H1 (cell line): ENCODE measurements at regions not wholly inside any gene's neighbourhood (a gene's known extent, or its start where the extent isn't known, plus 50 kb on each side); places are given as distances from the start of the nearest gene placed in this dataset.
A peak's percentile ranks its signal among the peaks of the same experiment; 100 is the strongest.

Experiments used
- CTCF ChIA-PET: fragments of 300-600 bp; sonication (Branson Sonifier 250); formaldehyde crosslinking; loops from one replicate; lab custom pipeline; 2021; ENCODE audit not compliant: partially characterized antibody; lab: Charles Lee
- POLR2A ChIA-PET: fragments of 300-600 bp; sonication (Branson Sonifier 250); formaldehyde crosslinking; loops from one replicate; lab custom pipeline; 2021; ENCODE audit warnings: inconsistent platforms; ENCODE audit not compliant: partially characterized antibody; lab: Charles Lee
- DNase-seq, 2 experiments: peaks; one replicate each; pipeline versions ENCODE4 v3.0.0 to v3.0.0-alpha.2; 2010 to 2022; ENCODE audit warnings: low spot score in 2 of 2, low read depth in 1 of 2, mixed read lengths in 1 of 2
- FAIRE-seq: peaks from 2 replicates; lab custom pipeline; 2011; peaks lifted over from hg19 to GRCh38; lab: Jason Lieb, UNC
- H2AFZ ChIP-seq: 2 replicates; pipeline ENCODE4 v1.8.1; 2012; ENCODE audit warnings: low read length, inconsistent platforms
- H2AK5ac ChIP-seq: 2 replicates; pipeline ENCODE4 v1.6.1; 2013; ENCODE audit warnings: low read depth, low read length
- H2BK120ac ChIP-seq: replicated peaks from 2 replicates; pipeline ENCODE3; 2013; ENCODE audit warnings: low read depth, low read length, inconsistent platforms
- H2BK12ac ChIP-seq: 2 replicates; pipeline ENCODE4 v1.6.1; 2013; ENCODE audit warnings: low read depth, low read length
- H2BK15ac ChIP-seq: 2 replicates; pipeline ENCODE4 v1.6.1; 2013; ENCODE audit warnings: low read length
- H2BK20ac ChIP-seq: 2 replicates; pipeline ENCODE4 v1.6.1; 2013; ENCODE audit warnings: low read length
- H2BK5ac ChIP-seq: 2 replicates; pipeline ENCODE4 v1.6.1; 2013; ENCODE audit warnings: low read depth, low read length
- H3K14ac ChIP-seq: 2 replicates; pipeline ENCODE4 v1.6.1; 2013; ENCODE audit warnings: inconsistent platforms; ENCODE audit not compliant: insufficient read length
- H3K18ac ChIP-seq: 2 replicates; pipeline ENCODE4 v1.6.1; 2013; ENCODE audit warnings: low read length; ENCODE audit errors: extremely low read depth
- H3K23ac ChIP-seq: 2 replicates; pipeline ENCODE4 v1.6.1; 2013; ENCODE audit warnings: inconsistent platforms; ENCODE audit not compliant: insufficient read length
- H3K23me2 ChIP-seq: 2 replicates; pipeline ENCODE4 v1.6.1; 2013; ENCODE audit warnings: low read depth, low read length
- H3K27ac ChIP-seq: 2 replicates; pipeline ENCODE4 v1.6.1; 2011; ENCODE audit warnings: low read depth, low read length, inconsistent platforms
- H3K27me3 ChIP-seq, 4 experiments: replicated peaks in 1 of 4; 1 replicate in 1 of 4; 2 replicates in 3 of 4; pipeline versions ENCODE4 v1.6.1 to v1.8.1; 2011 to 2013; ENCODE audit warnings: low read length in 3 of 4, mild to moderate bottlenecking in 3 of 4, inconsistent platforms in 2 of 4, mixed read lengths in 2 of 4, moderate library complexity in 1 of 4; ENCODE audit not compliant: control insufficient read depth in 3 of 4, insufficient read depth in 3 of 4; ENCODE audit errors: extremely low read depth in 1 of 4
- H3K36me3 ChIP-seq, 4 experiments: 2 replicates each; pipeline versions ENCODE4 v1.6.1 to v1.8.1; 2011 to 2013; ENCODE audit warnings: mild to moderate bottlenecking in 4 of 4, low read length in 3 of 4, moderate library complexity in 2 of 4, control low read depth in 1 of 4, inconsistent platforms in 1 of 4; ENCODE audit not compliant: insufficient read depth in 4 of 4, control insufficient read depth in 2 of 4
- H3K4ac ChIP-seq: replicated peaks from 2 replicates; pipeline ENCODE3; 2013; ENCODE audit warnings: low read length, low read depth, mixed read lengths, inconsistent platforms; ENCODE audit not compliant: insufficient read length
- H3K4me1 ChIP-seq, 4 experiments: replicated peaks in 1 of 4; 1 replicate in 1 of 4; 2 replicates in 3 of 4; pipeline versions ENCODE4 v1.6.1 to v1.8.1; 2011 to 2013; ENCODE audit warnings: low read length in 3 of 4, inconsistent platforms in 2 of 4, mixed read lengths in 1 of 4; ENCODE audit not compliant: insufficient read depth in 4 of 4, control insufficient read depth in 3 of 4
- H3K4me2 ChIP-seq, 2 experiments: 2 replicates each; pipeline versions ENCODE4 v1.6.1 to v1.8.1; 2011 to 2013; ENCODE audit warnings: low read depth in 2 of 2, low read length in 2 of 2, control low read depth in 1 of 2, inconsistent platforms in 1 of 2, mild to moderate bottlenecking in 1 of 2; ENCODE audit not compliant: insufficient read depth in 1 of 2
- H3K4me3 ChIP-seq, 4 experiments: fragments of 200-600, 300-600 bp in 1 of 4; sonication (generic), shearing (Covaris generic), sonication (Bioruptor Twin) in 1 of 4; 2 replicates each; pipeline versions ENCODE4 v1.5.1 to v1.8.1; 2011 to 2016; ENCODE audit warnings: low read length in 4 of 4, low read depth in 3 of 4, control low read depth in 2 of 4, inconsistent platforms in 2 of 4, mild to moderate bottlenecking in 2 of 4, mixed read lengths in 1 of 4, moderate library complexity in 1 of 4; ENCODE audit not compliant: insufficient read depth in 2 of 4; ENCODE audit errors: extremely low read depth in 1 of 4
- H3K56ac ChIP-seq: replicated peaks from 2 replicates; pipeline ENCODE3; 2013; ENCODE audit warnings: low read depth, mild to moderate bottlenecking, mixed read lengths, low read length, inconsistent platforms; ENCODE audit not compliant: insufficient read length
- H3K79me1 ChIP-seq: 2 replicates; pipeline ENCODE4 v1.6.1; 2013; ENCODE audit warnings: low read depth, low read length, control low read depth
- H3K79me2 ChIP-seq, 2 experiments: 2 replicates each; pipeline versions ENCODE4 v1.6.1 to v1.8.1; 2012 to 2013; ENCODE audit warnings: low read length in 2 of 2, mild to moderate bottlenecking in 2 of 2, inconsistent platforms in 1 of 2; ENCODE audit not compliant: insufficient read depth in 2 of 2, control insufficient read depth in 1 of 2
- H3K9ac ChIP-seq, 4 experiments: replicated peaks in 1 of 4; 1 replicate in 1 of 4; 2 replicates in 3 of 4; pipeline versions ENCODE4 v1.6.1 to v1.8.1; 2011 to 2013; ENCODE audit warnings: low read depth in 3 of 4, low read length in 3 of 4, control low read depth in 2 of 4, mild to moderate bottlenecking in 2 of 4, moderate library complexity in 2 of 4, inconsistent platforms in 1 of 4; ENCODE audit errors: extremely low read depth in 1 of 4
- H3K9me3 ChIP-seq, 2 experiments: 2 replicates each; pipeline versions ENCODE4 v1.6.1 to v1.8.1; 2012 to 2013; ENCODE audit warnings: mild to moderate bottlenecking in 2 of 2, moderate library complexity in 2 of 2, control low read depth in 1 of 2, inconsistent platforms in 1 of 2, low read depth in 1 of 2, low read length in 1 of 2, mixed read lengths in 1 of 2; ENCODE audit not compliant: insufficient read depth in 2 of 2
- H4K20me1 ChIP-seq, 2 experiments: replicated peaks in 1 of 2; 2 replicates each; pipeline versions ENCODE3 to v1.8.1; 2011 to 2013; ENCODE audit warnings: inconsistent platforms in 2 of 2, low read length in 2 of 2, mild to moderate bottlenecking in 1 of 2; ENCODE audit not compliant: insufficient read depth in 2 of 2, control insufficient read depth in 1 of 2
- H4K5ac ChIP-seq: 2 replicates; pipeline ENCODE4 v1.6.1; 2013; ENCODE audit warnings: low read length, low read depth, mixed read lengths, inconsistent platforms; ENCODE audit not compliant: insufficient read length
- H4K8ac ChIP-seq: 2 replicates; pipeline ENCODE4 v1.8.0; 2013; ENCODE audit warnings: mild to moderate bottlenecking, moderate library complexity, low read length, inconsistent platforms; ENCODE audit not compliant: insufficient read depth; ENCODE audit errors: extremely low read depth
- H4K91ac ChIP-seq: replicated peaks from 2 replicates; pipeline ENCODE3; 2013; ENCODE audit warnings: low read length, mixed read lengths, inconsistent platforms; ENCODE audit not compliant: insufficient read length
- EZH2 ChIP-seq: fragments of 200-600 bp; sonication (generic); IDR thresholded peaks from 2 replicates; pipeline ENCODE4 v1.7.1; 2012; ENCODE audit warnings: low read depth, mild to moderate bottlenecking, moderate library complexity, low read length, inconsistent platforms; ENCODE audit not compliant: severe bottlenecking
- KDM4A ChIP-seq: IDR thresholded peaks from one replicate; pipeline ENCODE4 v1.7.1; 2012; ENCODE audit warnings: low read depth, mild to moderate bottlenecking, moderate library complexity, low read length, inconsistent platforms; ENCODE audit not compliant: severe bottlenecking
- KDM5A ChIP-seq: fragments of 200-600 bp; IDR thresholded peaks from 2 replicates; pipeline ENCODE4 v1.7.1; 2012; ENCODE audit warnings: mild to moderate bottlenecking, low read length, inconsistent platforms, mixed read lengths
- MAFK ChIP-seq: IDR thresholded peaks from 2 replicates; pipeline ENCODE4 v1.6.1; 2012; ENCODE audit warnings: low read depth, mild to moderate bottlenecking, improper control_type of control experiment, low read length
- POLR2AphosphoS5 ChIP-seq: IDR thresholded peaks from 2 replicates; pipeline ENCODE4 v1.6.1; 2011; ENCODE audit warnings: low read depth, low read length
- RAD21 ChIP-seq, 2 experiments: IDR thresholded peaks in 1 of 2; conservative IDR thresholded peaks in 1 of 2; 2 replicates each; pipeline ENCODE4 v1.6.1; 2011; ENCODE audit warnings: low read depth in 2 of 2, low read length in 2 of 2, improper control_type of control experiment in 1 of 2, inconsistent platforms in 1 of 2, mild to moderate bottlenecking in 1 of 2, moderate library complexity in 1 of 2
- SP2 ChIP-seq: IDR thresholded peaks from 2 replicates; pipeline ENCODE4 v1.6.1; 2012; ENCODE audit warnings: mild to moderate bottlenecking, low read length, inconsistent platforms
- SP4 ChIP-seq: IDR thresholded peaks from 2 replicates; pipeline ENCODE4 v1.6.1; 2012; ENCODE audit warnings: low read length, inconsistent platforms
- TAF1 ChIP-seq: IDR thresholded peaks from 2 replicates; pipeline ENCODE4 v1.6.1; 2011; ENCODE audit warnings: mild to moderate bottlenecking, low read depth, low read length
- TEAD4 ChIP-seq: IDR thresholded peaks from 2 replicates; pipeline ENCODE4 v1.6.1; 2012; ENCODE audit warnings: low read depth, low read length, inconsistent platforms, mixed read lengths
- YY1 ChIP-seq: IDR thresholded peaks from 2 replicates; pipeline ENCODE4 v1.6.1; 2011; ENCODE audit warnings: low read depth, mild to moderate bottlenecking, low read length
- WGBS, 2 experiments: shearing (Covaris generic) in 1 of 2; methylation state at CpG; one replicate each; pipeline versions ENCODE4 v1.1.6 to v1.1.7; 2013 to 2015; ENCODE audit warnings: low lambda C conversion rate in 2 of 2, mixed read lengths in 2 of 2, inconsistent platforms in 1 of 2, low coverage in 1 of 2, missing lambda C conversion rate in 1 of 2; ENCODE audit not compliant: insufficient replicate concordance in 2 of 2, insufficient coverage in 1 of 2, insufficient read length in 1 of 2; ENCODE audit errors: extremely low coverage in 1 of 2, missing lambda C conversion rate in 1 of 2; 5-methylcytosine and 5-hydroxymethylcytosine counted together
- TF ChIP-seq, protein P1 (sequence below): IDR thresholded peaks from 2 replicates; pipeline ENCODE4 v1.6.1; 2011; ENCODE audit warnings: low read length, improper control_type of control experiment

- Histone ChIP-seq H3K4me3 (no peak overlapping the region), H2BK120ac (no peak overlapping the region), H4K5ac (no peak overlapping the region), H3K27ac (no peak overlapping the region), H3K14ac (no peak overlapping the region), H3K79me2 (no peaks in the 10 kb centered on the region), H3K56ac (no peak overlapping the region), H3K9me3 (no peaks in the 10 kb centered on the region), H4K20me1 (no peaks in the 10 kb centered on the region), H2AK5ac (no peak overlapping the region), H3K18ac (no peak overlapping the region), H3K79me1 (no peaks in the 10 kb centered on the region), H3K27me3 (peaks cover 0 to 1% (median 0%) of the 10 kb centered on the region in 4 experiments; a peak in 1 of 7 replicates), H2BK12ac (0 out of 2 replicates have a peak overlapping the region, but pooled peaks have one; percentile 18), H4K8ac (no peak overlapping the region), H3K23me2 (no peaks in the 10 kb centered on the region), H3K4me1 (no peaks in the 10 kb centered on the region), H2BK15ac (no peak overlapping the region), H3K23ac (no peak overlapping the region), H2BK20ac (no peak overlapping the region), H2BK5ac (no peak overlapping the region), H4K91ac (no peak overlapping the region), H3K4ac (no peak overlapping the region), H3K4me2 (no peak overlapping the region), H3K36me3 (no peaks in the 10 kb centered on the region), H2AFZ (peak overlapping the region; percentile 86; the same call in 1 of the 2 replicates), H3K9ac (no peak overlapping the region)
- FAIRE-seq (peak; percentile 68), DNase-seq (peak; percentile 21 to 77)
- WGBS, 2 experiments = 54% methylated on average over 12 of the region's 12 CpGs; no CpG with 5 or more reads in 1 of the 2 experiments
- ChIA-PET POLR2A (interaction anchor here (0.6 kb wide), 1 partner anchor 886 kb away, joined by 3 read pairs; no protein-coding TSS in a partner anchor), CTCF (interaction anchor here (0.5 to 3.1 kb wide), 39 partner anchors 8 to 1137 kb away, joined by 3 to 18 read pairs (median 3); partner anchors contain the start of gene GRIN2A)
- TF ChIP-seq MAFK = no peak
- TF ChIP-seq KDM4A = no peak
- no peak for TF ChIP-seq SP2
- TF ChIP-seq EZH2 = no peak
- peak; percentile 89 for TF ChIP-seq YY1
- no peak for TF ChIP-seq KDM5A
- no peak for TF ChIP-seq TEAD4
- no peak for TF ChIP-seq SP4
- TF ChIP-seq POLR2AphosphoS5 = no peak
- TF ChIP-seq RAD21 (IDR thresholded peaks at IDR 0.05 in 1 of 2, conservative IDR thresholded peaks at IDR 0.05 in 1 of 2; ENCODE audit: low read depth in 2 of 2, low read length in 2 of 2) = peak; percentile 96 to 97
- TF ChIP-seq, protein P1, sequence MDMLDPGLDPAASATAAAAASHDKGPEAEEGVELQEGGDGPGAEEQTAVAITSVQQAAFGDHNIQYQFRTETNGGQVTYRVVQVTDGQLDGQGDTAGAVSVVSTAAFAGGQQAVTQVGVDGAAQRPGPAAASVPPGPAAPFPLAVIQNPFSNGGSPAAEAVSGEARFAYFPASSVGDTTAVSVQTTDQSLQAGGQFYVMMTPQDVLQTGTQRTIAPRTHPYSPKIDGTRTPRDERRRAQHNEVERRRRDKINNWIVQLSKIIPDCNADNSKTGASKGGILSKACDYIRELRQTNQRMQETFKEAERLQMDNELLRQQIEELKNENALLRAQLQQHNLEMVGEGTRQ = peak; percentile 79
- TF ChIP-seq TAF1 = no peak
Measured at GRCh38 chr16:9297437-9298113, 206.1 kb downstream of the HAPSTR1 start.
